HepG2 (cell line): ENCODE measurements at regions not wholly inside any gene's neighbourhood (a gene's known extent, or its start where the extent isn't known, plus 50 kb on each side); places are given as distances from the start of the nearest gene placed in this dataset.

Experiments
- ATAC-seq: fragments of 200-7000 bp; cut with Tn5 transposase; 3 replicates; pipeline ENCODE4 v1.9.1; 2020; ENCODE audit warnings: mild to moderate bottlenecking, moderate library complexity
- BruUV-seq: library from RNA; stranded (reverse); fragments of 400-500 nt; replicated peaks from 2 replicates; lab custom pipeline; 2021; lab: Mats Ljungman, UMichigan
- CTCF ChIA-PET: fragments of 300-600 bp; formaldehyde crosslinking; extraction: SDS; loops from one replicate; lab custom pipeline; 2021; ENCODE audit warnings: low total read pairs, inconsistent platforms, low intra/inter-chr PET ratio; lab: Yijun Ruan, JAX
- POLR2A ChIA-PET: fragments of 350-600 bp; sonication (Branson Sonifier 250); formaldehyde crosslinking; loops from one replicate; lab custom pipeline; 2020; ENCODE audit warnings: antibody characterized with exemption, inconsistent platforms; lab: Yijun Ruan, JAX
- DNase-seq: peaks from one replicate; pipeline ENCODE4 v3.0.0-alpha.2; 2015; ENCODE audit warnings: low spot score
- FAIRE-seq: peaks from 3 replicates; lab custom pipeline; 2011; peaks lifted over from hg19 to GRCh38; lab: Jason Lieb, UNC
- H2AFZ ChIP-seq: one replicate; pipeline ENCODE4 v1.6.1; 2011; ENCODE audit warnings: low read length, inconsistent platforms
- H3K27ac ChIP-seq: fragments of 300-600 bp; 3 replicates; pipeline ENCODE4 v1.8.0; 2011; ENCODE audit warnings: mixed run types, mild to moderate bottlenecking, mixed read lengths, low read length, inconsistent platforms; ENCODE audit not compliant: insufficient read depth; ENCODE audit errors: extremely low read length
- H3K27me3 ChIP-seq, 2 experiments: fragments of 200-600 bp in 1 of 2; 2 replicates in 1 of 2; 3 replicates in 1 of 2; pipeline versions ENCODE4 v1.6.0 to v1.8.0; 2011; ENCODE audit warnings: low read length in 2 of 2, mild to moderate bottlenecking in 2 of 2, moderate library complexity in 2 of 2, inconsistent platforms in 1 of 2; ENCODE audit not compliant: insufficient read depth in 2 of 2, control insufficient read depth in 1 of 2
- H3K36me3 ChIP-seq, 2 experiments: fragments of 200-600 bp in 1 of 2; replicated peaks in 1 of 2; 2 replicates in 1 of 2; 3 replicates in 1 of 2; pipeline versions ENCODE4 v1.5.1 to v1.8.0; 2011; ENCODE audit warnings: low read length in 2 of 2, inconsistent platforms in 1 of 2; ENCODE audit not compliant: insufficient read depth in 2 of 2, control insufficient read depth in 1 of 2
- H3K4me1 ChIP-seq: 2 replicates; pipeline ENCODE4 v1.5.1; 2012; ENCODE audit warnings: low read length, inconsistent platforms; ENCODE audit not compliant: insufficient read depth
- H3K4me2 ChIP-seq: 2 replicates; pipeline ENCODE4 v1.6.0; 2011; ENCODE audit warnings: low read depth, low read length, inconsistent platforms
- H3K4me3 ChIP-seq, 3 experiments: fragments of 200-600 bp in 1 of 3; sonication (generic), shearing (Covaris generic) in 1 of 3; replicated peaks in 1 of 3; 2 replicates each; pipeline ENCODE4 v1.5.1; 2011 to 2016; ENCODE audit warnings: low read length in 3 of 3, inconsistent platforms in 2 of 3, low read depth in 2 of 3, mild to moderate bottlenecking in 2 of 3, control low read depth in 1 of 3, mixed read lengths in 1 of 3; ENCODE audit not compliant: insufficient read depth in 1 of 3
- H3K79me2 ChIP-seq: one replicate; pipeline ENCODE4 v1.6.1; 2011; ENCODE audit warnings: low read length, inconsistent platforms; ENCODE audit not compliant: insufficient read depth
- H3K9ac ChIP-seq: 2 replicates; pipeline ENCODE4 v1.6.0; 2011; ENCODE audit warnings: mild to moderate bottlenecking, low read depth, low read length, inconsistent platforms; ENCODE audit not compliant: insufficient read depth
- H3K9me3 ChIP-seq: 2 replicates; pipeline ENCODE4 v1.5.1; 2012; ENCODE audit warnings: mild to moderate bottlenecking, low read length
- H4K20me1 ChIP-seq: 2 replicates; pipeline ENCODE4 v1.6.0; 2011; ENCODE audit warnings: inconsistent platforms, mild to moderate bottlenecking, low read length, moderate library complexity; ENCODE audit not compliant: insufficient read depth
- ATM ChIP-seq: fragments of 450-650 bp; IDR thresholded peaks from 2 replicates; pipeline ENCODE4 v1.7.1; 2017; ENCODE audit warnings: mild to moderate bottlenecking, borderline replicate concordance
- GATA4 ChIP-seq: sonication (generic); IDR thresholded peaks from 2 replicates; pipeline ENCODE4 v1.6.1; 2016; ENCODE audit warnings: antibody characterized with exemption, low read depth, borderline replicate concordance
- HOXA9 ChIP-seq: sonication (generic); formaldehyde crosslinking; IDR thresholded peaks from 2 replicates; pipeline ENCODE4 v1.8.1; 2022; ENCODE audit warnings: missing genetic modification reagents, mild to moderate bottlenecking, moderate library complexity, borderline replicate concordance
- HOXD1 ChIP-seq: sonication (generic); formaldehyde crosslinking; IDR thresholded peaks from 2 replicates; pipeline ENCODE4 v1.5.0; 2020; ENCODE audit warnings: missing genetic modification reagents
- MAFK ChIP-seq, 2 experiments: IDR thresholded peaks in 1 of 2; conservative IDR thresholded peaks in 1 of 2; 2 replicates each; pipeline ENCODE4 v1.6.1; 2011; ENCODE audit warnings: improper control_type of control experiment in 2 of 2, low read length in 2 of 2
- POGZ ChIP-seq: sonication (generic); formaldehyde crosslinking; IDR thresholded peaks from 2 replicates; pipeline ENCODE4 v1.4.0; 2020; ENCODE audit warnings: mild to moderate bottlenecking, missing genetic modification reagents
- SAFB2 ChIP-seq: sonication (generic); formaldehyde crosslinking; IDR thresholded peaks from 2 replicates; pipeline ENCODE4 v1.5.1; 2020; ENCODE audit warnings: missing genetic modification reagents, low read depth, mild to moderate bottlenecking, borderline replicate concordance
- SMYD3 ChIP-seq: sonication (generic); formaldehyde crosslinking; IDR thresholded peaks from 2 replicates; pipeline ENCODE4 v1.8.1; 2023; ENCODE audit warnings: mild to moderate bottlenecking, missing genetic modification reagents
- SNAPC4 ChIP-seq: sonication (generic); formaldehyde crosslinking; IDR thresholded peaks from 2 replicates; pipeline ENCODE4 v1.4.0; 2020; ENCODE audit warnings: mild to moderate bottlenecking, missing genetic modification reagents
- TCF7L2 ChIP-seq: IDR thresholded peaks from 2 replicates; pipeline ENCODE4 v1.6.1; 2011; ENCODE audit warnings: mild to moderate bottlenecking, low read depth, low read length, moderate library complexity
- XBP1 ChIP-seq: sonication (generic); formaldehyde crosslinking; IDR thresholded peaks from 2 replicates; pipeline ENCODE4 v1.5.0; 2020; ENCODE audit warnings: missing genetic modification reagents
- ZFP37 ChIP-seq: sonication (generic); formaldehyde crosslinking; IDR thresholded peaks from 2 replicates; pipeline ENCODE4 v1.4.0; 2020; ENCODE audit warnings: missing genetic modification reagents, borderline replicate concordance
- ZNF326 ChIP-seq: sonication (generic); formaldehyde crosslinking; IDR thresholded peaks from 2 replicates; pipeline ENCODE4 v1.4.0; 2020; ENCODE audit warnings: missing genetic modification reagents, borderline replicate concordance
- ZNF777 ChIP-seq: sonication (generic); formaldehyde crosslinking; IDR thresholded peaks from 2 replicates; pipeline ENCODE4 v1.4.0; 2020; ENCODE audit warnings: missing genetic modification reagents
- WGBS: methylation state at CpG from one replicate; pipeline ENCODE4 v1.1.6; 2017; ENCODE audit warnings: low lambda C conversion rate; 5-methylcytosine and 5-hydroxymethylcytosine counted together
- in situ Hi-C: cut with HindIII; loops from 2 replicates; pipeline ENCODE4 v1.10.0; 2017; ENCODE audit warnings: low pct_unique_long_range_greater_than_20kb; ENCODE audit not compliant: extremely low pct_ligation_motif_present
- intact Hi-C: fragments of 100-400 bp; cut with micrococcal nuclease; formaldehyde crosslinking; loops from one replicate; pipeline ENCODE4 v1.10.0; 2022; ENCODE audit not compliant: unreplicated experiment
- TF ChIP-seq, protein P1 (sequence below): sonication (generic); formaldehyde crosslinking; IDR thresholded peaks from 2 replicates; pipeline ENCODE4 v1.4.0; 2020; ENCODE audit warnings: missing genetic modification reagents

DNA sequence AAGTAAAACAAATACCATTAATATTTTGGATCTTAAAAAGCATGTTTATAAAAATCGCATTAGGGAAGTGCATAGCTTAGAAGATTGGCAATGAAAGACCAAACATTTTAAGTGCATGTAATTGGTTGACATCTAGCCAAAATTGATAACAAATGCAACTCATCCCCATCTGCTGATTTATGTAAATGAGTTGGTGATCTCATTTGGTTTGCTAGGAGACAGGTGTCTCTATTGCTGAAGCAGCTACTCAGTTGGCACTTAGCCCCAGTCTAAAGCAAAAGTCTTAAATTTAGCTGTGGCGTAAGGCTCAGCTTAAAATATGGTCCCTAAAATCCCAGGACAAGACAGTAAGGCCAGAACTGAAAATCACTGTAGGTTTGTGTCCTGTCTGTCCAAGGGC, 113.5 kb upstream of the CHL1 start:
- Histone ChIP-seq H3K4me3 (no peak overlapping the region), H3K27me3 (no peaks in the 10 kb centered on the region; a peak in 1 of 5 replicates), H3K4me1 (no peaks in the 10 kb centered on the region)
- CTCF ChIA-PET: no interaction called here
- TF ChIP-seq SNAPC4 (CRISPR knock-in tag) (no peak), POGZ (CRISPR knock-in tag) (no peak), ATM (no peak), HOXA9 (CRISPR knock-in tag) (no peak), GATA4 (no peak), TCF7L2 (no peak), ZFP37 (CRISPR knock-in tag) (no peak), HOXD1 (CRISPR knock-in tag) (no peak), XBP1 (no peak), SAFB2 (CRISPR knock-in tag) (no peak), SMYD3 (CRISPR knock-in tag) (no peak), ZNF326 (CRISPR knock-in tag) (no peak), MAFK (conservative IDR thresholded peaks at IDR 0.05 in 1 of 2, IDR thresholded peaks at IDR 0.05 in 1 of 2; ENCODE audit: low read length in 2 of 2) (no peak), ZNF777 (no peak)
- TF ChIP-seq, protein P1, sequence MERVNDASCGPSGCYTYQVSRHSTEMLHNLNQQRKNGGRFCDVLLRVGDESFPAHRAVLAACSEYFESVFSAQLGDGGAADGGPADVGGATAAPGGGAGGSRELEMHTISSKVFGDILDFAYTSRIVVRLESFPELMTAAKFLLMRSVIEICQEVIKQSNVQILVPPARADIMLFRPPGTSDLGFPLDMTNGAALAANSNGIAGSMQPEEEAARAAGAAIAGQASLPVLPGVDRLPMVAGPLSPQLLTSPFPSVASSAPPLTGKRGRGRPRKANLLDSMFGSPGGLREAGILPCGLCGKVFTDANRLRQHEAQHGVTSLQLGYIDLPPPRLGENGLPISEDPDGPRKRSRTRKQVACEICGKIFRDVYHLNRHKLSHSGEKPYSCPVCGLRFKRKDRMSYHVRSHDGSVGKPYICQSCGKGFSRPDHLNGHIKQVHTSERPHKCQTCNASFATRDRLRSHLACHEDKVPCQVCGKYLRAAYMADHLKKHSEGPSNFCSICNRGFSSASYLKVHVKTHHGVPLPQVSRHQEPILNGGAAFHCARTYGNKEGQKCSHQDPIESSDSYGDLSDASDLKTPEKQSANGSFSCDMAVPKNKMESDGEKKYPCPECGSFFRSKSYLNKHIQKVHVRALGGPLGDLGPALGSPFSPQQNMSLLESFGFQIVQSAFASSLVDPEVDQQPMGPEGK (CRISPR knock-in tag): no peak
- TF ChIP-seq, all 625 proteins: peak for 0
- no peak overlapping the region for H3K4me2 ChIP-seq
- intact Hi-C loops: no loop called here
- H3K9ac ChIP-seq: no peak overlapping the region
- H3K27ac ChIP-seq: no peak overlapping the region
- no peaks in the 10 kb centered on the region for H3K79me2 ChIP-seq
- BruUV-seq: no TSS peak
- in situ Hi-C loops: no loop called here
- 45% methylated on average over 2 of the region's 2 CpGs for WGBS
- no peaks in the 10 kb centered on the region for H3K36me3 ChIP-seq
- DNase-seq (no peak), ATAC-seq (no peak), FAIRE-seq (no peak)
- peaks cover 43% of the 10 kb centered on the region for H3K9me3 ChIP-seq
- H4K20me1 ChIP-seq: no peaks in the 10 kb centered on the region
- H2AFZ ChIP-seq: no peak overlapping the region
- POLR2A ChIA-PET: no interaction called here
